Activated CD8-positive, alpha-beta memory T cell treated with anti-CD3 and anti-CD28 coated beads, Interleukin-2, amount 50 U/mL, for 1 hour (primary cell): ENCODE measurements at regions not wholly inside any gene's neighbourhood (a gene's known extent, or its start where the extent isn't known, plus 50 kb on each side); places are given as distances from the start of the nearest gene placed in this dataset.
"Not testable (repeated sequence)": the region's sequence is repeated elsewhere in the genome, so short reads cannot be mapped to it uniquely, and the experiment has no call there.

ENCODE experiments used
- DNase-seq: peaks from one replicate; pipeline ENCODE4 v3.0.0-alpha.2; 2020; ENCODE audit errors: extremely low read depth

DNA sequence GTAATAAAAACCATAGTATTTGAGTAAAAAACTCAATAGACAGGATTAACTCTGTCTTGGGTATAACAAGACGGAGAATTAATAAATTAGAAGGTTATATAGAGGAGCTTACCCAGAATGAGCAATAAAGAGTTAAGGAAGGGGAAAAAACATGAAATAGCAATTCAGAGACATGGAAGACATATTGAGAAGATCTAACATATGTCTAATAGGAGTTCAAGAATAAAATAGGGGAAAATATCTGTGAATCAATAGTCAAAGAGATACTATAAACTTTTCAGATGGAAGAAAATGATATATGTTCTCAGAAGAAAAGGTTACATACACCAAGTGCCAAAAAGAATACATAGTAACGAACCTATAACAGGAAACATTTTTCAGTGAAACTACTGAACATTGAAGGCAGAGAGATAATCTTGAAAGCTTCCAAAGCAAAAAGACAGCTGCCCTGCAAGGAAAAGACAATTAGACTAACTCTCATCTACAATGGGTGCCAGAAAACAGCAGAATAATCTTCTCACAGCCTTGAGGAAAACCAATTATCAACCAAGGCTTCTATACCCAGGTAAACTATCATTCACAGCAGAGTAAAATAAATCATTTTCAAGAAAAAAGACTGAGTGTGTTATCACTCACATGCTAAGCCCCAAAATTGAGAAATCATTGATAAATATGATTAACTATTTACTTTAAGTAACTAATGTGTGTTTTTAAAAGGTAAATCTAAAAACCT lies 106.0 kb downstream of the ENC1 start:
- DNase-seq, result no peak

DNA sequence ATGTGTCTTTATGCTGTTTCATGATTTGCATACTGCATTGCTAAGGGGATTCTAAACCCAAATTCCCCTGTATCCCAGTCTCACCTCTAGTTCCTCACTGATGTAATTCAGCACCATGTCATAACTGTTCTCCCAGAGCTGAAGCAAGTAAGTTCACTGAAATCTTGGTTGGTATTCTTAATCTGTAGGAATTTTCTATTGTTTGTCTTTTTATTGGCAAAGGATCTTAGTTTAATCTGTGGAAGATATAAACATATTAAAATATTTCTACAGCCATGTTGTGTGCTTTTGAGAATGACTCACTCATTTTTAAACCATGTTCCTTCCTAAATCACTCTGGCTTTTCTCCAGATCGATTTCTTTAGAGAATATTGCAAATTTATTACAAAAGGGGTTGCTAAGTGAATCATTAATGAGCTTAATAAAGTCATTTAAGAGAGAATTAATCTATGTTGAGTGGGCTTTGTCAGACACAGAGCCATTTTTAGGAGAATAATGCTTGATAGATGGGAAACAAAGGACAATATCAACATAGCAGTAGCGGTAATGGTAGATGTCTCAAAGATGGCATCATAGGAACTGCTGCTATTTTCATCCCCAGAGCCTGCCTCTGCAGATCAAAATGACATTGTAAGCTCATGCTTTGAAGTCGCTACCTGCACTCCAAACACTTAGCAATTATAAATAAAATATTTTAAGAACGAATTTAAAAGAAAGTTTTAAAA lies 110.0 kb downstream of the ENC1 start:
- no peak for DNase-seq

DNA sequence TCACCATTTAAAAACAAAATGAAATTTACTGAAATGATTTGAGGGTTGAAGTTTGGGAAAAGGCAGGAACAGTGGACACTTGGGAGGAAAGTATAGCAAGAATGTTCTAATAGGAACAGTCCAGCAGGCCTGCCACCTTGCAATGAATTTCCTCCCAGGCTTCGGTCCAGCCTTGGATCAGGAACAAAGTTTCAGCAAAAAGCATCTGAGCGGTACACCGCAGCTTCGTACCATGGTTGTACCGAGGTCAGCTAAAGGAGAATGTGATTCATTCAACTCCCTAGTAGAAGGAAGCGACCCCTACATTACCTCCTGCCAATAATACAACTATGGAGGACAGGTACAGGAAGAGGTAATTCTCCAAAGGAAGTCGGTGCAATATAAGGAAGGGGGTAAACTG lies 111.4 kb downstream of the ENC1 start:
- DNase-seq, result no peak

DNA sequence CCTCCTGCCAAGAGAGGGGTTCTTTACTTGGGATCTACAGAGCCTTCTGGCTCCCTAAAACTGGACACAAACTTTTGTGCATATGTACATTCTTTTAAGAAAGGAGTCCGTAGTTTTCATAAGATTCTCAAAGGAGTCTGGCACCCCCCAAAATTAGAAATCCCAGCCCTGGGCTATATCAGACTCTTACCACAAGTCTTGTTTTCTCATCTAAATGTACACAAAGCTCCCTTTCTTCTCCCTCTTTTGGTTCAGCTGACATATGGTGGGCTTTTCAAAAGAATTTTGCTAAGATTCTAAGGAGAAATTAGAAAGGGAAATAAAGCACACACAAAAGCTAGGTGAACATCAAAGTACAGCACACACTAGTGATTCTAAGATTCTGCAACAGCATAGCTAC lies 114.4 kb downstream of the ENC1 start:
- no peak for DNase-seq

DNA sequence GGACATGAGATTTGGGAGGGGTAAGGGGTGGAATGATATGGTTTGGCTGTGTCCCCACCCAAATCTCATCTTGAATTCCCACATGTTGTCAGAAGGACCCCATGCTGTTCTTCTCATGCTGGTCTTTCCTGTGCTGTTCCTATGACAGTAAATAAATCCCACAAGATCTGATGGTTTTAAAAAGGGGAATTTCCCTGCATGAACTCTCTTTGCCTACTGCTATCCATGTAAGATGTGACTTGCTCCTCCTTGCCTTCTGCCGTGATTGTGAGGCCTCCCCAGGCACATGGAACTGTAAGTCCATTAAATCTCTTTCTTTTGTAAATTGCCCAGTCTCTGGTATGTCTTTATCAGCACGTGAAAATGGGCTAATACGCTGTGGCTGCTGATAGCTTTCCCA lies 115.8 kb downstream of the ENC1 start:
- not testable (repeated sequence) for DNase-seq

DNA sequence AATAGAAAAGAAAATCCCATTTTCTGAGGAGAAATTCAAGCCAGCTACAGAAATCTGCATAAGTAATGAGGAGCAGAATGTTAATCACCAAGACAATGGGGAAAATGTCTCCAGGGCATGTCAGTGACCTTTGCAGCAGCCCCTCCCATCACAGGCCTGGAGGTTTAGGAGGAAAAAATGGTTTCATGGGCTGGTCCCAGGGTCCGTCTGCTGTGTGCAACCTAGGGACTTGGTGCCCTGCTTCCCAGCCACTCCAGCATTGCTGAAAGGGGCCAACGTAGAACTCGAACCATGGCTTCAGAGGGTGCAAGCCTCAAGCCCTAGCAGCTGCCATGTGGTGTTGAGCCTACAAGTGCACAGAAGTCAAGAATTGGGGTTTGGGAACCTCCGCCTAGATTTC lies 116.8 kb downstream of the ENC1 start:
- not testable (repeated sequence) for DNase-seq

DNA sequence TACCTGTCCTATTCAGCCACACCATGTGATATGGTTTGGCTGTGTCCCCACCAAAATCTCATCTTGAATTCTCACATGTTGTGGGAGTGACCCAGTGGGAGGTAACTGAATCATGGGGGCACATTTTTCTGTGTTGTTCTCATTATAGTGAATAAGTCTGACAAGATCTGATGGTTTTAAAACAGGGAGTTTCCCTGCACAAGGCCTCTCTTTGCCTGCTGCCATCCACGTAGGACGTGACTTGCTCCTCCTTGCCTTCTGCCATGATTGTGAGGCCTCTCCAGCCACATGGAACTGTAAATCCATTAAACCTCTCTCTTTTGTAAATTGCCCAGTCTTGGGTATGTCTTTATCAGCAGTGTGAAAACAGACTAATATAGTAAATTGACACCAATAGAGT lies 117.7 kb downstream of the ENC1 start:
- not testable (repeated sequence) for DNase-seq

DNA sequence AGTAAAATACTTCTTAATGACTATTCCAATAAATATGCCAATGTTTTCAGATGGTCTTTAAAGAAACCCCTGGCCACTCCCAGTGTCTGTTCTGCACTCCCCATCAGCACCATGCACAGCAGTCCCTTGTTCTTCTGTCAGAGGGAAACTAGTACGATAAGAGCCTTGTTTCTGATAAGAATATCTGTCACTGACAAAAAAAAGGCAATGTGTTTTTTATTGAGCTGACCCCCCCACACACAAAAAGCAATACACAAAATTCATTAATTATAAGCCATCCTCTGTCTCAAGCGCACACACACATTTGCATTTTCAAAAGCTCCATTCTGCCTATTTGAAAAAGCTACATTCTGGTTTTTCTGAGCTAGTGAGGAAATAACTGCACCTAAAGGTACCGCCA lies 119.1 kb downstream of the ENC1 start:
- no peak for DNase-seq

DNA sequence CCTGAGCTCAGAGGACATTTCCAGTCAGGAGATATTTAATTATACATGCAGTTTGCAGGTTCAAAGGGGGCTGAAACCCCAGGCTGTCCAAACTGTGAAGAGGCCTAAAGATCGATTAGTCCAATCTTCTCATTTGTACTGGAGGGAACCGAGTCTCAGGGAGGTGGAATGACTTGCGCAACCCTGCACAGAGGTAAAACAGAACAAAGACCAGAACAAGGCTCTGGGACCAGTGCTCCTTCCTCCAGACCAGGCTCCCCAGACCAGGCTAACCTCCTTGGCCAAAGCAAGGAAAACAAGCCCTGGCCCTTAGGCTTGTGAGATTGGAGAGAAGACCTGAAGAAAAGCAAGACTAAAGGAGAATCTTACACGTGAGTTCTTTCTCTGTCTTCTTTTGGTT lies 120.8 kb downstream of the ENC1 start:
- DNase-seq, result no peak

DNA sequence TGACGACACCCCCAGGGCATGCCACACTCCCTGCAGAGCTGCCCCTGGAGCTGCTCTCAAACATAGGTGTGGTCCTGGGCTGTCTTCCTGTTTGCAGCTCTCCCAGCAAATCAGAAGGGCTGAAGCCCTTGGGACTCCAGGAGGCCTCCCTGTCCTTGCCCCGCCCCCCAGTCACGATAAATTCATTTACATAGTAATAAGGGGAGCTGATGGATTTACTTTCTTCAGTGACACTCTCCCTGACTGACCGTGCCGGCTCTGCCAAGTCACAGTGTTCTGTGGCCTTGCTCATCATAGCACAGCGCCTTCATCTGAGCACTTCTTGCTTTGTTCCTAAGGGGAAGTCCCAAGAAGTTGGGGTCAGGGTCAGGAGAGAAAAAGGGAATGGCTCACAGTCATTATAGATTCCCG lies 121.4 kb downstream of the ENC1 start:
- no peak for DNase-seq

DNA sequence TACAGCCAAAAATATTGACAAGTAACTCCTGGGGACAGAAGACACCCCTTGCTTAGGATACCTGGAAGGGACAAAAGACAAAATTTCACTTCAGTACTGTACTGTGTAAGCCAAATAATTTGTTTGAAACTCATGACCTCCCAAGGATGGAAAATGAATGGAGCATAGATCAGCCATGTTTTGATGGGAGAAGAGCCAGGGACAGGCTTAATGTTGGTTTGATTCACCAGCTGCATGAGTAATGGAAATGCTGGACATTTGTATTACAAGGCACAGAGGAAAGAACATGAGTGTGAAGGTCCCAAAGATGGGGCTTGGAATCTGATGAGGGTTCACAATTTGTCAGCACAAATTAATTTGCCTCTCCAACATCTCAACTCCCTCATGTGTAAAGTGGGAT lies 122.8 kb downstream of the ENC1 start:
- DNase-seq, result no peak

DNA sequence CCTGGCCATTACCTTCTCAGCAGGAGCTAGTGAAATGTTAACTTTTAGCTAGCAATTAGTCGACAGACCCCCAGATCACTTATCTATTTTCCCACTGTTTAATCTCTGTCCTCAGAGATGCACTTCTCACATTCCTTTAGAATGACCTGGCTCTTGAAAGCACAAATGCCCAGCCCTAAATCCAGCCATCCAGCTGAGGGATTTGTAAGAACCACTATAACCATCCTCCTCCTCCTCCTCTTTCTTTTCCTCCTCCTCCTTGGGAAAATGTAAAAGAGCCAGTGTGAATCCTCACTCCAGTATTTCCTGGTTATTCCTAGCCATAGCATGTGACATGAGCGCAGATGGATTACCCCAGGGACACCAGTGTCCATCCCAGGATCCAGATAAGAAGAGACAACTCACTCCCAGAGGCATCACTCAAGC lies 124.3 kb downstream of the ENC1 start:
- no peak for DNase-seq

DNA sequence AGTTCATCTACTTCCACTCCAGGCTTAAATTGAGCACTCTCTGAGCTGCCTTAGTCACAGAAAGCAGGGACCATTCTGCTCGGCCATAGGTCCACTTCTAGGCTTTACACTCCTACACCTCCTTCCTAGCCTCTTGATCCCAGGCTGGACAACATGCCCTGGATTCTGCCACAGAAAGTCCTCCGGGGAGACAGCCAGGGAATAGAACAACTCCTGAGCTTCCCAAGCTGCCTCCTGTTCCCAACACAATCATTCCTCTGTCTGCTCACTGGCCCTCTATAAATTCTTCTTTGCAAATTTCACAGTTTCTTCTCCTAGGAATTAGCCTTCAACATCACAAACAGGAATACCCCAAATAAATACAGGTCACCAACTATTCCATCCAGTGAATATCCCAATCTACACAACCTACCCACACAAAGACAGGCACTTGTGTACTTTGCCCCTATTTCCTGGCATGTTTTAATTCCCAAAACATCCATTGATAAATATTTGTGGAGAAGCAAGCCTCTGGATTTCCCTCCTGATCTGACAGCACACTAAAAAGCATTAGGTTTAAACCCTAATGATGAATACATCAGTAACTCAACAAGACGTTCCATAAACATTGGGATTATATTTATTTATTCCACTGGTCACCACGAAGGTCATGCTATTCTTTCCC lies 125.5 kb downstream of the ENC1 start:
- DNase-seq, result no peak

DNA sequence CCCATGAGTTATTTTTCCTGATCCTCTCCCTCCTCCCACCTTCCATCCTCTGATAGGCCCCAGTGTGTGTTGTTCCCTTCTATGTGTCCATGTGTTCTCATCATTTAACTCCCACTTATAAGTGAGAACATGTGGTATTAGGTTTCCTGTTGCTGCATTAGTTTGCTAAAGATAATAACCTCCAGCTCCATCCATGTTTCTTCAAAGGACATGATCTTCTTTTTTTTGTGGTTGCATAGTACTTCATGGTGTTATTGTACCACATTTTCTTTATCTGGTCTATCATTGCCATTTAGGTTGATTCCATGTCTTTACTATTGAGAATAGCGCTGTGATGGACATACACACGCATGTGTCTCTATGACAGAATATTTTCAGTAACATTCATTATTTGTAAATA lies 128.8 kb downstream of the ENC1 start:
- not testable (repeated sequence) for DNase-seq

DNA sequence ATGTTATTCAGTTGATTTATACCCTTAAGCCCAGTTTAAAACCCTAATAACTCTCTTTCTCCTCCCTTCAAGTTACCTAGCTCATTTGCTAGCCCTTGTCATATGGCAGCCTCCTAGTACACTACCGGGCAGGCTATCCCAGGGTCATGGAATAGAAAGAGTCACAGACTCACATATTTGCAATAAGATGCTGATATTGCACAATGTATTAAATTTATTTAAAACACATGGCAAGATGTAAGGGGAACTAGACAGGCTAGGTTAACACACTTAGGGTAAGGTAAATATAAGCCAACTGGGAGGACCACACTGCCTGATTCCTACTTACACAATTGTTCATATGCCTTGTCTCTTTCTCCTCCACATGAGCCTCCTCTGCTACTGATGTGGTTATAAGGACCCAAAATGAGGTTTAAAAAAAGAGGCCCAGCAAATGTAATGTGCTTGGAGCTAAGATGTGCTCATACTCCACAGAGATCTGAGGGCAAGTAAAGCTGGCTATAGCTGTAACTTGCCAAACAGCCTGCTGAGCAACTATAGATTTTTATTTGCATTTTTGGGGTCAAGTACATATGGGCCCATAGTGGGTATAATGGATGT lies 130.0 kb downstream of the ENC1 start:
- no peak for DNase-seq

DNA sequence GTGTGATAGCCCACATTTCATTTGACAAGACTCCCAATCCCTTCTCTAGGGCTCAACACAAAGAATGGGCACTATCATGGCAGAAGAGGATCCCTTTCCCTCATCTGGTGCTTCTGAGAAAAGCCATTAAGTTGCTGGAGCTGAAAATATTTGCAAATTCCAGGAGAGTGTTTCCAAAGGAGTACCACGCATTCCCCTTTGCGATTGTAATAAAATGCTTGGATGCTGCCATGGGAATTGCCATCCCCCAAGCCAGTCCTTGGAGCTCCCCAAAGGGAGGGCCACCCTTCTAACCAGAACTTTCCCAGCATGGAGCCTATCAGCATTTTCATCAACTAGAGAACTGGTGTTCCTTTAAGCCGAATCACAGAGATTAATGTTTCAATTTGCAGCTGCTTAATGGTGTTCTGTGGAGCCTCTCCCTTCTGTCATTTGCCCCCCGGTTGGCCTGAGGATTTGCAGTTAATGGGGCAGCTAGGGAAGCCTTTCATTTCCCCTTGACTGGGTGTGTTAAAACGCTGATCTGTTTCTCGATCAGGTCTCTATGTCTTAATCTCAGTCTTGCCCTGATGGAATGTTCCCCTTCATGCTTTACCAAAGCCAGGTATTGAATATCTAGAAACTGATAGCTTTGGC lies 133.0 kb downstream of the ENC1 start:
- DNase-seq, result no peak

DNA sequence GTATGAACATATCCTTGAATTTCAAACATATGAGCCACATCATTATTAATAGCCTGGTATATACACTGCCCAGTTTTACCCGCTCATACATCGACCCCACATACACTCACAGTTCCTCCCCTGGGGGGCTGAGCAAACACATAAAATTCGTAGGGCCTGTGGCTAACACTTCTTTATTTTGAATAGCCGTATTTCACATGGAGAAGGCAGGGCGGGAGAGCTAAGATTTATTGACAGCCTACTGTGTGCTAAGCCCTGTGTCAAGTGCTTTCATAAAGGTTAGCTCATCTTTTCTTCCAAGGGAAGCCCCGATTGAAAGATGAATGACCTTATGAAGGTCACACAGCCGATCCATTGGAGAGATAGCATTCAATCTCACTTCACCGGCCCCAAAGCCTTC lies 134.4 kb downstream of the ENC1 start:
- DNase-seq, result no peak

DNA sequence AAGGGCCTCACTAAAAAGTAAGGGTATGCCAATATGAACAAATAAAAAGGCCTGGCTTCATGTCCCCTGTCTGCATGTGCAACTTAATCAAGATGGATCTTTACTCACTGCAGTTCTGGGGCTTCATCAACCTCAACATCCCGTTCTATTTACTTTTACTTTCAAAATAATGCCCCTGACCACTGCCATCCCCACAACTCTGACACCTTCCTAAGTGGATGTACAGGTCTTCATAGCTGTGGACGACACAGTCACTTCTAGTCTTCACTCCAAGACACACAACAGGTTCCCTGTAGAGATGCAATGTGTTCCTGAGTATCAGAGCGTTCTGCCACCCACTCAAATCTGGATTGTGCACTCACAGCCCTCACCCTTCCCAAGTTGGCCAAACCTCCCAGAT lies 136.1 kb downstream of the ENC1 start:
- no peak for DNase-seq

DNA sequence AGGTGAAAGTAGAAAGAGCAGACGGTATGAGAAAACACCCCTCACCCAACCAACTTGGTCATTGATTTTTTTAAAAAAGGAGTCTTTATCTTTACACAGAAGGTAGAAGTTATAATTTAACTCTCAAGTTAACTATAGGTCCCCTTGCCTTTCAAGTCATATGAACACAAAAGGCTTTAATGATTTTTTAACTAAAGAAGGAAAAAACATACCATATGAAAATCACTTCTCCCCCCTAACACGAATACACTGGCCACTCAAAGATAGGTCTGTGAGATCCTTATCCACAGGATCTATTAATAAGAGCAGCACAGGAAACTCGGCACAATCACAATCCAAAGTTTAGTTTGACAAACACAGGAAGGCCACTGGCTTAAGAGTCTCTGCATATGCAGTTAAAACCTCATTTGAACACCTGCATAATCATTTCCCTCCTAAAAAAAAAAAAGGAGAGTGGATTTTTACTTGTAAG lies 138.0 kb downstream of the ENC1 start:
- no peak for DNase-seq

DNA sequence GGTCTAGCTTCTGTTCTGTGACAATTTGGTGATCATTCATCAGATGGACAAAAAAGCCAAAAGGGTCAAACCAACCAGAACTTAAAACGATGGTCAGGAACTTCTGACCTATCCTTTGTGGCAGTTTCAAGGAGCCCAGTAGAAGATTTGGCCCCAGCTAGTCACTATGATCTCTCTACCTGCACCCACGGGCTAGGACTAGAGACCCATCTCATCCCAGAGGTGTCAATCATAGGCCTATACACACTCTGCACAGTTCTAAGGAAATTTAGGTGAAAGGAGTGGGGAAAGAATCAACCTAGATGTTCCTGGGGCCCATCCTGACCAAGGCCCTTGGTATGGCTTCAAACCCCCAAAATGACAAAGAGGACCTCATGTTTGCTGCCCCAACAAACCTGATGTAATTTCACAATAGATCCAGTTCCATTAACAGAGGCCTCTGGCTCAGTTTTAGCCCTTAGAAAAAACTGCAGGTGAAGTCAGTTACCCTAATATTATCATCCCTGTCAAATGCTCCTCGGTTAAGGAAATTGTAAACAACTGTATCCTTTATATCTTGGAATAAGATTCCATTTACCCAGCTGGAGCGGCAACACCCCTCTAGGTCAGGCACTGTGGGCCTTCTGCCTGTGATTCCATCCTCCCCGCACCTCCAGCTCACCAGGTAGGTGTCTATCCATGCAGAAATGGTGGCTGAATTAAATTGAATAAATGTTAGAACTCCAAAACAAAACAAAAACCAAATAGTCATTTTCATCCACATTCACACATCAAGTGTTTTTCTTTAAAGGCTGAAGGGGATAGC lies 138.7 kb downstream of the ENC1 start:
- DNase-seq, result no peak
